Spleen (tissue), 11 donors: ENCODE measurements at regions not wholly inside any gene's neighbourhood (a gene's known extent, or its start where the extent isn't known, plus 50 kb on each side); places are given as distances from the start of the nearest gene placed in this dataset.

Source experiments
- DNase-seq: peaks from one replicate; pipeline ENCODE4 v3.0.0-alpha.2; 2020
- H3K27ac ChIP-seq, 8 donors: fragments of 200-600 bp; sonication (generic) in 7 of 8; 1 replicate in 4 of 8; 2 replicates in 4 of 8; pipeline versions ENCODE4 v1.5.0 to v1.8.0; 2016 to 2021; ENCODE audit warnings: inconsistent platforms in 4 of 8, mild to moderate bottlenecking in 4 of 8, moderate library complexity in 1 of 8
- H3K27me3 ChIP-seq, 7 donors: fragments of 200-600 bp; sonication (generic) in 6 of 7; replicated peaks in 1 of 7; 1 replicate in 4 of 7; 2 replicates in 3 of 7; pipeline versions ENCODE4 v1.5.0 to v1.8.0; 2016 to 2021; ENCODE audit warnings: inconsistent platforms in 3 of 7, mild to moderate bottlenecking in 1 of 7
- H3K36me3 ChIP-seq, 6 donors: fragments of 200-600 bp; sonication (generic) in 5 of 6; 1 replicate in 4 of 6; 2 replicates in 2 of 6; pipeline versions ENCODE4 v1.5.0 to v1.8.0; 2016 to 2021; ENCODE audit warnings: inconsistent platforms in 2 of 6
- H3K4me1 ChIP-seq, 6 donors: fragments of 200-600 bp; sonication (generic) in 5 of 6; 1 replicate in 3 of 6; 2 replicates in 3 of 6; pipeline versions ENCODE4 v1.5.0 to v1.8.0; 2016 to 2021; ENCODE audit warnings: inconsistent platforms in 3 of 6
- H3K4me3 ChIP-seq, 8 donors: fragments of 200-600 bp; sonication (generic) in 7 of 8; 1 replicate in 4 of 8; 2 replicates in 4 of 8; pipeline versions ENCODE4 v1.5.0 to v1.8.0; 2016 to 2021; ENCODE audit warnings: inconsistent platforms in 4 of 8, mild to moderate bottlenecking in 4 of 8, moderate library complexity in 2 of 8
- H3K9me3 ChIP-seq, 8 donors: fragments of 200-600 bp; sonication (generic) in 7 of 8; 1 replicate in 4 of 8; 2 replicates in 4 of 8; pipeline versions ENCODE4 v1.5.0 to v1.8.0; 2016 to 2021; ENCODE audit warnings: inconsistent platforms in 4 of 8
- CTCF ChIP-seq, 11 experiments: fragments of 200-600 bp in 7 of 11; fragments of 450-650 bp in 4 of 11; sonication (generic) in 4 of 11; IDR thresholded peaks in 8 of 11; conservative IDR thresholded peaks in 3 of 11; 1 replicate in 7 of 11; 2 replicates in 4 of 11; pipeline versions ENCODE4 v1.4.0 to v1.8.0; 2016 to 2021; ENCODE audit warnings: antibody characterized with exemption in 11 of 11, inconsistent platforms in 4 of 11, mild to moderate bottlenecking in 1 of 11
- POLR2A ChIP-seq, 3 donors: fragments of 450-650 bp; IDR thresholded peaks; one replicate each; pipeline ENCODE4 v1.5.1; 2017; ENCODE audit warnings: antibody characterized with exemption in 3 of 3, mild to moderate bottlenecking in 1 of 3
- POLR2AphosphoS5 ChIP-seq, 3 donors: sonication (generic); formaldehyde crosslinking; IDR thresholded peaks; one replicate each; pipeline ENCODE4 v1.5.1; 2017; ENCODE audit warnings: antibody characterized with exemption in 3 of 3
- WGBS, 5 donors: extraction: QIAGEN DNeasy Blood & Tissue Kit in 3 of 5; methylation state at CpG; one replicate each; pipeline versions ENCODE4 v1.1.5 to v1.1.7; 2013 to 2018; 5-methylcytosine and 5-hydroxymethylcytosine counted together
- intact Hi-C: fragments of 100-400 bp; cut with DNase I; formaldehyde crosslinking; loops from one replicate; pipeline ENCODE4 v1.15.0; 2023; ENCODE audit warnings: low total_unique reads
- donor health status: healthy with polysubstance abuse.
- donor health status: DM: no; HTN: no; CAD: no; lungs with moderate emphysema.
- donor health status: DM: no; HTN: no; CAD: no.
- donor health status: Bipolar disorder and iron deficiency.
- donor health status: healthy.
- donor health status: DM: no; HTN: no; CAD: no.
- donor health status: DM: yes; HTN: yes; CAD: no.

- TF ChIP-seq POLR2A (IDR thresholded peaks at IDR 0.05) = no peak
- TF ChIP-seq CTCF (IDR thresholded peaks at IDR 0.05 in 8 of 11, conservative IDR thresholded peaks at IDR 0.05 in 3 of 11) = no peak
- no peak for TF ChIP-seq POLR2AphosphoS5 (IDR thresholded peaks at IDR 0.05)
- no peaks in the 10 kb centered on the region for H3K27me3 ChIP-seq
Measured at GRCh38 chr18:64384101-64384500, 235.2 kb upstream of the LINC00305 start.

GRCh38 chr18:64380117-64380516 is 231.2 kb upstream of the LINC00305 start:
- TF ChIP-seq POLR2A (IDR thresholded peaks at IDR 0.05) (no peak), CTCF (IDR thresholded peaks at IDR 0.05 in 8 of 11, conservative IDR thresholded peaks at IDR 0.05 in 3 of 11) (no peak), POLR2AphosphoS5 (IDR thresholded peaks at IDR 0.05) (no peak)
- Histone ChIP-seq H3K9me3 (peaks cover 0 to 13% (median 7%) of the 10 kb centered on the region in 8 donors), H3K4me3 (no peak overlapping the region), H3K4me1 (peaks cover 0 to 5% (median 0%) of the 10 kb centered on the region in 6 donors), H3K27me3 (no peaks in the 10 kb centered on the region), H3K27ac (peak overlapping the region in 3 of 8 donors; percentile 8 to 32 (median 22)), H3K36me3 (no peaks in the 10 kb centered on the region)
- no peak for DNase-seq
- WGBS, 5 donors = 22 to 30% (median 28%) methylated on average over 1 of the region's 1 CpG
- intact Hi-C loops = no loop called here

More at GRCh38 chr18:64384101-64384500, 235.2 kb upstream of the LINC00305 start:
- H3K9me3 ChIP-seq = no peaks in the 10 kb centered on the region
- 64 to 90% (median 78%) methylated on average over 1 of the region's 1 CpG for WGBS, 5 donors
- intact Hi-C loops = no loop called here
- H3K4me1 ChIP-seq = peaks cover 0 to 5% (median 0%) of the 10 kb centered on the region in 6 donors
- DNase-seq = no peak
- H3K36me3 ChIP-seq = no peaks in the 10 kb centered on the region
- no peak overlapping the region for H3K4me3 ChIP-seq
- H3K27ac ChIP-seq = no peak overlapping the region

GRCh38 chr18:64379662-64380061 is 230.8 kb upstream of the LINC00305 start:
- H3K27me3 ChIP-seq = no peaks in the 10 kb centered on the region
- H3K9me3 ChIP-seq = peaks cover 0 to 17% (median 10%) of the 10 kb centered on the region in 8 donors
- no peaks in the 10 kb centered on the region for H3K36me3 ChIP-seq
- 87 to 96% (median 91%) methylated on average over 1 of the region's 1 CpG for WGBS, 5 donors
- TF ChIP-seq POLR2A (IDR thresholded peaks at IDR 0.05) = no peak
- TF ChIP-seq CTCF (IDR thresholded peaks at IDR 0.05 in 8 of 11, conservative IDR thresholded peaks at IDR 0.05 in 3 of 11) = no peak
- TF ChIP-seq POLR2AphosphoS5 (IDR thresholded peaks at IDR 0.05) = no peak
- peaks cover 0 to 5% (median 0%) of the 10 kb centered on the region in 6 donors for H3K4me1 ChIP-seq
- intact Hi-C loops = no loop called here
- no peak for DNase-seq
- no peak overlapping the region for H3K4me3 ChIP-seq
- H3K27ac ChIP-seq = peak overlapping the region in 4 of 8 donors; percentile 8 to 32 (median 23)

- Histone ChIP-seq H3K4me1 (peaks cover 0 to 5% (median 0%) of the 10 kb centered on the region in 6 donors), H3K27me3 (no peaks in the 10 kb centered on the region), H3K4me3 (no peak overlapping the region), H3K9me3 (peaks cover 0 to 18% (median 12%) of the 10 kb centered on the region in 8 donors), H3K36me3 (no peaks in the 10 kb centered on the region), H3K27ac (no peak overlapping the region)
- TF ChIP-seq CTCF (IDR thresholded peaks at IDR 0.05 in 8 of 11, conservative IDR thresholded peaks at IDR 0.05 in 3 of 11) = no peak
- TF ChIP-seq POLR2AphosphoS5 (IDR thresholded peaks at IDR 0.05) = no peak
- TF ChIP-seq POLR2A (IDR thresholded peaks at IDR 0.05) = no peak
- WGBS, 5 donors = 79 to 86% (median 84%) methylated on average over 4 of the region's 4 CpGs
- no peak for DNase-seq
- intact Hi-C loops = no loop called here
Measured at GRCh38 chr18:64377446-64377845, 228.6 kb upstream of the LINC00305 start.
